Natural killer cell (primary cell): ENCODE measurements at regions not wholly inside any gene's neighbourhood (a gene's known extent, or its start where the extent isn't known, plus 50 kb on each side); places are given as distances from the start of the nearest gene placed in this dataset.

Experiments
- ATAC-seq, 3 donors: fragments of 150-1000 bp in 2 of 3; fragments of 200-7000 bp in 1 of 3; cut with Tn5 transposase; 1 replicate in 1 of 3; 2 replicates in 2 of 3; pipeline ENCODE4 v1.10.0; 2021; ENCODE audit warnings: mild to moderate bottlenecking in 2 of 3, moderate library complexity in 2 of 3
- DNase-seq, 2 donors: peaks; one replicate each; pipeline versions ENCODE4 v3.0.0 to v3.0.0-alpha.2; 2013 to 2021; ENCODE audit warnings: mixed read lengths in 1 of 2
- H3K27ac ChIP-seq: one replicate; pipeline ENCODE4 v1.5.1; 2013; ENCODE audit warnings: mild to moderate bottlenecking, low read length
- H3K27me3 ChIP-seq: one replicate; pipeline ENCODE4 v1.6.1; 2013; ENCODE audit warnings: low read length; ENCODE audit not compliant: control insufficient read depth, insufficient read depth
- H3K36me3 ChIP-seq: one replicate; pipeline ENCODE4 v1.6.1; 2013; ENCODE audit warnings: low read length; ENCODE audit not compliant: control insufficient read depth, insufficient read depth
- H3K4me1 ChIP-seq: one replicate; pipeline ENCODE4 v1.6.1; 2013; ENCODE audit warnings: low read length; ENCODE audit not compliant: control insufficient read depth, insufficient read depth
- H3K4me3 ChIP-seq: one replicate; pipeline ENCODE4 v1.5.1; 2013; ENCODE audit warnings: low read length
- H3K9me3 ChIP-seq: one replicate; pipeline ENCODE4 v1.6.1; 2013; ENCODE audit warnings: low read length; ENCODE audit not compliant: control insufficient read depth, insufficient read depth
- H3K27ac Mint-ChIP-seq, 2 donors: one replicate each; pipeline ENCODE4 v1.8.0; 2022; ENCODE audit warnings: mild to moderate bottlenecking in 2 of 2, mixed read lengths in 2 of 2, moderate library complexity in 1 of 2
- H3K27me3 Mint-ChIP-seq, 2 donors: one replicate each; pipeline ENCODE4 v1.8.0; 2022; ENCODE audit warnings: low read depth in 2 of 2, mixed read lengths in 2 of 2
- H3K36me3 Mint-ChIP-seq: one replicate; pipeline ENCODE4 v1.8.0; 2022; ENCODE audit warnings: mixed read lengths
- H3K4me1 Mint-ChIP-seq, 2 donors: one replicate each; pipeline ENCODE4 v1.8.0; 2022; ENCODE audit warnings: mixed read lengths in 2 of 2
- H3K4me3 Mint-ChIP-seq: one replicate; pipeline ENCODE4 v1.8.0; 2022; ENCODE audit warnings: mild to moderate bottlenecking, moderate library complexity, mixed read lengths
- H3K9me3 Mint-ChIP-seq, 2 donors: one replicate each; pipeline ENCODE4 v1.8.0; 2022; ENCODE audit warnings: mixed read lengths in 2 of 2
- CTCF ChIP-seq: fragments of 200-600 bp; IDR thresholded peaks from one replicate; pipeline ENCODE4 v1.8.0; 2022; ENCODE audit warnings: antibody characterized with exemption
- WGBS: methylation state at CpG from one replicate; pipeline ENCODE4 v1.1.7; 2013; ENCODE audit warnings: missing lambda C conversion rate; ENCODE audit not compliant: insufficient coverage; 5-methylcytosine and 5-hydroxymethylcytosine counted together
- intact Hi-C: fragments of 100-400 bp; cut with micrococcal nuclease; formaldehyde crosslinking; loops from one replicate; pipeline ENCODE4 v1.14.2; 2022

DNA sequence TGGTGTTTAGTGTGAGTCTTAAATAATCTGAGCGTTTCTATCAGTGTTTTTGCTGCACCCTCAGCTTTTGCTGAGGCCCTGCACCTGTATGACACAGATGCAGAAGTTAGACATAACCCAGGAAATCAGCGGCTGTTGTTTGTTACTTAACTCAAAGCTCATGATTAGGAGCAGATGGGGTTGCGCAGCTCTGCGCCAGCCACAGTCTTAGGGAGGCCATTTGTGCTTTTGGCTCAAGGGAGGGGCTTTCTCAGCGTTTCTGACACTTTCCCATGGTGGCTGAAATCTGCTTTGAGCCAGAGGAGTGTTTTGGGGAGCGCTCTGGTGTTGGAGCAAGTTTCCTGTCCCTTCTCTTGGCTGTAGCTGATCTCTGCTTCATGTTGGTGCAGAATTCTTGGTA, 433.8 kb downstream of the NAF1 start:
- no peaks in the 10 kb centered on the region for H3K4me1 Mint-ChIP-seq
- no peak overlapping the region for H3K27ac Mint-ChIP-seq
- Histone ChIP-seq H3K4me3 (no peak overlapping the region), H3K36me3 (no peaks in the 10 kb centered on the region), H3K27me3 (no peaks in the 10 kb centered on the region), H3K4me1 (no peaks in the 10 kb centered on the region), H3K27ac (no peak overlapping the region), H3K9me3 (no peaks in the 10 kb centered on the region)
- H3K4me3 Mint-ChIP-seq, result no peak overlapping the region
- ATAC-seq (no peak), DNase-seq (no peak)
- no peaks in the 10 kb centered on the region for H3K36me3 Mint-ChIP-seq
- H3K9me3 Mint-ChIP-seq, result no peaks in the 10 kb centered on the region
- no peak for TF ChIP-seq CTCF
- H3K27me3 Mint-ChIP-seq, result no peaks in the 10 kb centered on the region
- 66% methylated on average over 6 of the region's 6 CpGs for WGBS
- intact Hi-C loops, result no loop called here

DNA sequence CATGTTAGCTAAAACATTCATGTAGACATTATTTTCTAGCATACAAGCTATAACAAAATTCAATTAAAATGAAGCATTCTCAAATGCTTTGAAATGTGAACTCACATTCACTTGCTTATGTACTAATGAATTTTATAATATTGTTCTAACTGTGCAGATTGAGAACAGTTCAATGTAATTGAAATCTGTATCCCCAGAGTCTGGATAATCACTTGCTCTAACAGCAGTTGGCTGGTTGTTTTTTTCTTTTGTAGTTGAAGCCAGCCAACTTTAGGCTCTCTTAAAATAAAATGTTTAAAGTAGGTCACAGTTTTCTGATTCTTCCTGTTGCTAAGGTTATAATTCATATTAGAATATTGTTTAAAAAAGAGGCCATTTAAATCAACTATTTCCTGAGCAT, 438.9 kb downstream of the NAF1 start:
- no peak for TF ChIP-seq CTCF
- H3K4me3 ChIP-seq, result no peak overlapping the region
- DNase-seq, result no peak
- H3K4me1 ChIP-seq, result no peaks in the 10 kb centered on the region
- Mint-ChIP-seq H3K4me1 (no peaks in the 10 kb centered on the region), H3K4me3 (no peak overlapping the region), H3K9me3 (peaks cover 4 to 10% of the 10 kb centered on the region in 2 donors), H3K27ac (no peak overlapping the region), H3K27me3 (no peaks in the 10 kb centered on the region), H3K36me3 (no peaks in the 10 kb centered on the region)
- H3K27me3 ChIP-seq, result no peaks in the 10 kb centered on the region
- H3K9me3 ChIP-seq, result no peaks in the 10 kb centered on the region
- H3K27ac ChIP-seq, result no peak overlapping the region
- intact Hi-C loops, result no loop called here
- ATAC-seq, result no peak
- H3K36me3 ChIP-seq, result no peaks in the 10 kb centered on the region

- Histone ChIP-seq H3K36me3 (no peaks in the 10 kb centered on the region), H3K4me3 (no peak overlapping the region), H3K4me1 (no peaks in the 10 kb centered on the region), H3K27me3 (no peaks in the 10 kb centered on the region), H3K9me3 (no peaks in the 10 kb centered on the region), H3K27ac (no peak overlapping the region)
- no peaks in the 10 kb centered on the region for H3K36me3 Mint-ChIP-seq
- no peak overlapping the region for H3K4me3 Mint-ChIP-seq
- ATAC-seq, result no peak
- peaks cover 4 to 10% of the 10 kb centered on the region in 2 donors for H3K9me3 Mint-ChIP-seq
- no peaks in the 10 kb centered on the region for H3K27me3 Mint-ChIP-seq
- H3K4me1 Mint-ChIP-seq, result no peaks in the 10 kb centered on the region
- no peak for DNase-seq
- 83% methylated on average over 7 of the region's 8 CpGs for WGBS
- no peak for TF ChIP-seq CTCF
- intact Hi-C loops, result no loop called here
- H3K27ac Mint-ChIP-seq, result no peak overlapping the region
These were observed 439.5 kb downstream of the NAF1 start for GRCh38 chr4:162727232-162727631.

DNA sequence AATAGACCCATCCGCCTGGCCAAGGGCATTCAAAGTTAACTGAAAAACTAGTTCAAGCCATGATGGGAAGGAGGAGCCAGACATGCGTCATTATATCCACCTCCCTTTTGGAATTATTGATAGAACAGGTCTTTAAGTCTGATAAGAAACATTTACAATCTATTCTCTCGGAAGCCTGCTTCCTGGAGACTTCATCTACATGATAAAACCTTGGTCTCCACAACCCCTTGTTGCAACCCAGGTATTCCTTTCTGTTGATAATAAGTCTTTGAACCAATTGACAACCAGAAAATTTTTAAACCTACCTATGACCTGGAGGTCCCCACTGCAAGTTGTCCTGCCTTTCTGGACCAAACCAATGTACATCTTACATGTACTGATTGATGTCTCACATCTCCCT, 451.3 kb downstream of the NAF1 start:
- H3K4me3 Mint-ChIP-seq, result no peak overlapping the region
- H3K9me3 Mint-ChIP-seq, result peaks cover 18 to 43% of the 10 kb centered on the region in 2 donors
- Histone ChIP-seq H3K27me3 (no peaks in the 10 kb centered on the region), H3K9me3 (no peaks in the 10 kb centered on the region), H3K4me3 (no peak overlapping the region), H3K36me3 (no peaks in the 10 kb centered on the region), H3K27ac (no peak overlapping the region), H3K4me1 (no peaks in the 10 kb centered on the region)
- no peaks in the 10 kb centered on the region for H3K27me3 Mint-ChIP-seq
- no peaks in the 10 kb centered on the region for H3K4me1 Mint-ChIP-seq
- ATAC-seq (no peak), DNase-seq (no peak)
- H3K27ac Mint-ChIP-seq, result no peak overlapping the region
- WGBS, result 86% methylated on average over 2 of the region's 3 CpGs
- H3K36me3 Mint-ChIP-seq, result no peaks in the 10 kb centered on the region
- intact Hi-C loops, result no loop called here
- TF ChIP-seq CTCF, result no peak
